ENCODE measurements at regions not wholly inside any gene's neighbourhood (a gene's known extent, or its start where the extent isn't known, plus 50 kb on each side); places are given as distances from the start of the nearest gene placed in this dataset.
"Not testable (repeated sequence)": the region's sequence is repeated elsewhere in the genome, so short reads cannot be mapped to it uniquely, and the experiment has no call there.

- Histone ChIP-seq H3K9ac (no peak overlapping the region), H3K4me3 (no peak overlapping the region), H3K36me3 (no peaks in the 10 kb centered on the region), H3K4me2 (no peak overlapping the region), H4K20me1 (no peaks in the 10 kb centered on the region), H3K9me3 (replicated peaks in 1 of 11) (no peaks in the 10 kb centered on the region), H3K4me1 (peaks cover 0 to 28% (median 6%) of the 10 kb centered on the region in 10 experiments; a peak in 8 of 20 replicates), H3K27ac (no peak overlapping the region), H3K27me3 (no peaks in the 10 kb centered on the region)
- TF ChIP-seq Cebpa-rat (IDR thresholded peaks at IDR 0.05), result no peak
These were observed 134.6 kb upstream of the TUT7 start for GRCh38 chr9:86488794-86489193.

- Histone ChIP-seq H3K27me3 (no peaks in the 10 kb centered on the region), H3K4me1 (peaks cover 0 to 28% (median 6%) of the 10 kb centered on the region in 10 experiments; a peak in 8 of 20 replicates), H3K36me3 (no peaks in the 10 kb centered on the region), H3K4me2 (no peak overlapping the region), H3K27ac (no peak overlapping the region), H3K9ac (no peak overlapping the region), H3K9me3 (replicated peaks in 1 of 11) (no peaks in the 10 kb centered on the region), H3K4me3 (no peak overlapping the region), H4K20me1 (no peaks in the 10 kb centered on the region)
- TF ChIP-seq Cebpa-rat (IDR thresholded peaks at IDR 0.05), result no peak
These were observed 134.1 kb upstream of the TUT7 start for GRCh38 chr9:86488345-86488744.

GRCh38 chr9:86487838-86488233 is 133.6 kb upstream of the TUT7 start:
- Histone ChIP-seq H3K36me3 (no peaks in the 10 kb centered on the region), H3K4me1 (peaks cover 0 to 28% (median 6%) of the 10 kb centered on the region in 10 experiments; a peak in 8 of 20 replicates), H3K27ac (no peak overlapping the region), H3K4me2 (no peak overlapping the region), H4K20me1 (no peaks in the 10 kb centered on the region), H3K9me3 (replicated peaks in 1 of 11) (no peaks in the 10 kb centered on the region), H3K27me3 (no peaks in the 10 kb centered on the region), H3K9ac (no peak overlapping the region), H3K4me3 (no peak overlapping the region)
- no peak for TF ChIP-seq Cebpa-rat (IDR thresholded peaks at IDR 0.05)

GRCh38 chr9:86486891-86487837 is 133.0 kb upstream of the TUT7 start:
- no peak overlapping the region for H3K4me3 ChIP-seq
- no peaks in the 10 kb centered on the region for H3K27me3 ChIP-seq
- TF ChIP-seq Cebpa-rat (IDR thresholded peaks at IDR 0.05), result no peak
- H4K20me1 ChIP-seq, result no peaks in the 10 kb centered on the region
- no peak overlapping the region for H3K9ac ChIP-seq
- no peaks in the 10 kb centered on the region for H3K36me3 ChIP-seq
- no peaks in the 10 kb centered on the region for H3K9me3 ChIP-seq (replicated peaks in 1 of 11)
- H3K27ac ChIP-seq, result no peak overlapping the region
- H3K4me1 ChIP-seq, result peaks cover 0 to 28% (median 6%) of the 10 kb centered on the region in 10 experiments; a peak in 8 of 20 replicates
- H3K4me2 ChIP-seq, result peak overlapping the region in 2 of 11 experiments; percentile 47 to 80; a peak in 2 of 22 replicates

- Histone ChIP-seq H3K36me3 (no peaks in the 10 kb centered on the region), H3K4me3 (no peak overlapping the region), H4K20me1 (no peaks in the 10 kb centered on the region), H3K4me1 (peaks cover 0 to 28% (median 6%) of the 10 kb centered on the region in 10 experiments; a peak in 8 of 20 replicates), H3K27me3 (no peaks in the 10 kb centered on the region), H3K9me3 (replicated peaks in 1 of 11) (peaks cover 0 to 4% (median 0%) of the 10 kb centered on the region in 11 experiments; a peak in 3 of 22 replicates), H3K4me2 (peak overlapping the region in 7 of 11 experiments; percentile 5 to 81 (median 25); a peak in 8 of 22 replicates), H3K27ac (peak overlapping the region in 3 of 11 experiments; percentile 48 to 72 (median 66); a peak in 6 of 22 replicates), H3K9ac (peak overlapping the region in 2 of 11 experiments; percentile 3 to 8; a peak in 2 of 22 replicates)
- no peak for TF ChIP-seq Cebpa-rat (IDR thresholded peaks at IDR 0.05)
These were observed 131.1 kb upstream of the TUT7 start for GRCh38 chr9:86485359-86485758.

- Histone ChIP-seq H3K27ac (no peak overlapping the region), H3K36me3 (no peaks in the 10 kb centered on the region), H3K4me2 (no peak overlapping the region), H3K4me1 (peaks cover 0 to 28% (median 6%) of the 10 kb centered on the region in 10 experiments; a peak in 8 of 20 replicates), H4K20me1 (no peaks in the 10 kb centered on the region), H3K9me3 (replicated peaks in 1 of 11) (peaks cover 0 to 9% (median 0%) of the 10 kb centered on the region in 11 experiments; a peak in 3 of 22 replicates), H3K27me3 (no peaks in the 10 kb centered on the region), H3K4me3 (no peak overlapping the region), H3K9ac (no peak overlapping the region)
- TF ChIP-seq Cebpa-rat (IDR thresholded peaks at IDR 0.05), result no peak
These were observed 129.3 kb upstream of the TUT7 start for GRCh38 chr9:86483496-86483895.

GRCh38 chr9:86481466-86481865 is 127.3 kb upstream of the TUT7 start:
- Histone ChIP-seq H3K9me3 (replicated peaks in 1 of 11) (peaks cover 0 to 9% (median 0%) of the 10 kb centered on the region in 11 experiments; a peak in 3 of 22 replicates), H3K36me3 (no peaks in the 10 kb centered on the region), H3K4me2 (no peak overlapping the region), H3K4me1 (peaks cover 0 to 21% (median 6%) of the 10 kb centered on the region in 10 experiments; a peak in 8 of 20 replicates), H3K27me3 (no peaks in the 10 kb centered on the region), H4K20me1 (no peaks in the 10 kb centered on the region), H3K27ac (no peak overlapping the region), H3K4me3 (no peak overlapping the region), H3K9ac (no peak overlapping the region)
- TF ChIP-seq Cebpa-rat (IDR thresholded peaks at IDR 0.05), result no peak

- H3K36me3 ChIP-seq; H3K27me3 ChIP-seq; H3K4me1 ChIP-seq; H3K9me3 ChIP-seq (replicated peaks in 1 of 11); H3K4me3 ChIP-seq; H4K20me1 ChIP-seq; H3K9ac ChIP-seq; H3K4me2 ChIP-seq; H3K27ac ChIP-seq: not testable (repeated sequence)
These were observed 121.0 kb upstream of the TUT7 start for GRCh38 chr9:86475255-86475654.

- no peak overlapping the region for H3K9ac ChIP-seq
- H3K36me3 ChIP-seq, result no peaks in the 10 kb centered on the region
- H3K4me1 ChIP-seq, result no peaks in the 10 kb centered on the region
- TF ChIP-seq Cebpa-rat (IDR thresholded peaks at IDR 0.05), result no peak
- no peak overlapping the region for H3K27ac ChIP-seq
- H3K4me2 ChIP-seq, result no peak overlapping the region
- no peak overlapping the region for H3K4me3 ChIP-seq
- H3K27me3 ChIP-seq, result no peaks in the 10 kb centered on the region
- no peaks in the 10 kb centered on the region for H4K20me1 ChIP-seq
- H3K9me3 ChIP-seq (replicated peaks in 1 of 11), result no peaks in the 10 kb centered on the region
These were observed 117.1 kb upstream of the TUT7 start for GRCh38 chr9:86471171-86471815.

All from BLaER1 treated with 17β-estradiol and CSF1 and Interleukin-3, amounts not matched to agents 10 nM and 100 nM (cell line).